H1 (cell line): ENCODE measurements at regions not wholly inside any gene's neighbourhood (a gene's known extent, or its start where the extent isn't known, plus 50 kb on each side); places are given as distances from the start of the nearest gene placed in this dataset.

Experiments used
- ASH2L ChIP-seq: fragments of 200-600, 300-600 bp; sonication (generic); IDR thresholded peaks from one replicate; pipeline ENCODE4 v1.7.1; 2017; ENCODE audit warnings: low read length
- ATF3 ChIP-seq: IDR thresholded peaks from 2 replicates; pipeline ENCODE4 v1.6.1; 2011; ENCODE audit warnings: low read depth, mild to moderate bottlenecking, low read length; ENCODE audit not compliant: insufficient read depth
- CREB1 ChIP-seq: IDR thresholded peaks from 2 replicates; pipeline ENCODE4 v1.6.1; 2012; ENCODE audit warnings: inconsistent platforms
- CTCF ChIP-seq, 3 experiments: IDR thresholded peaks; 1 replicate in 2 of 3; 2 replicates in 1 of 3; pipeline versions ENCODE4 v1.5.1 to v1.6.1; 2011; ENCODE audit warnings: low read length in 3 of 3, mild to moderate bottlenecking in 3 of 3, inconsistent platforms in 2 of 3, low read depth in 1 of 3, moderate library complexity in 1 of 3; ENCODE audit not compliant: insufficient read depth in 1 of 3; ENCODE audit errors: control extremely low read depth in 1 of 3
- EGR1 ChIP-seq: IDR thresholded peaks from 2 replicates; pipeline ENCODE4 v1.6.1; 2011; ENCODE audit warnings: low read depth, low read length, borderline replicate concordance
- EZH2 ChIP-seq: fragments of 200-600 bp; sonication (generic); IDR thresholded peaks from 2 replicates; pipeline ENCODE4 v1.7.1; 2012; ENCODE audit warnings: low read depth, mild to moderate bottlenecking, moderate library complexity, low read length, inconsistent platforms; ENCODE audit not compliant: severe bottlenecking
- GTF2F1 ChIP-seq: IDR thresholded peaks from 2 replicates; pipeline ENCODE4 v1.6.1; 2012; ENCODE audit warnings: low read depth, low read length, improper control_type of control experiment, borderline replicate concordance
- KDM5A ChIP-seq: fragments of 200-600 bp; IDR thresholded peaks from 2 replicates; pipeline ENCODE4 v1.7.1; 2012; ENCODE audit warnings: mild to moderate bottlenecking, low read length, inconsistent platforms, mixed read lengths
- MAFK ChIP-seq: IDR thresholded peaks from 2 replicates; pipeline ENCODE4 v1.6.1; 2012; ENCODE audit warnings: low read depth, mild to moderate bottlenecking, improper control_type of control experiment, low read length
- NRF1 ChIP-seq: IDR thresholded peaks from 2 replicates; pipeline ENCODE4 v1.6.1; 2011; ENCODE audit warnings: mild to moderate bottlenecking, low read depth, low read length, improper control_type of control experiment
- PHF8 ChIP-seq: fragments of 200-600 bp; sonication (generic); conservative IDR thresholded peaks from 2 replicates; pipeline ENCODE4 v1.7.1; 2012; ENCODE audit warnings: low read depth, mild to moderate bottlenecking, inconsistent platforms, low read length, moderate library complexity
- POLR2AphosphoS5 ChIP-seq: IDR thresholded peaks from 2 replicates; pipeline ENCODE4 v1.6.1; 2011; ENCODE audit warnings: low read depth, low read length
- USF2 ChIP-seq: IDR thresholded peaks from 2 replicates; pipeline ENCODE4 v1.6.1; 2011; ENCODE audit warnings: low read length, improper control_type of control experiment

GRCh38 chr2:191545361-191545760 lies 132.6 kb upstream of the NABP1 start:
- TF ChIP-seq CTCF (IDR thresholded peaks at IDR 0.05; ENCODE audit: control extremely low read depth in 1 of 3, insufficient read depth in 1 of 3, low read depth in 1 of 3, low read length in 3 of 3) (no peak), NRF1 (no peak), USF2 (no peak), ASH2L (no peak), EGR1 (no peak), PHF8 (no peak), EZH2 (no peak), GTF2F1 (no peak), CREB1 (no peak), MAFK (no peak), ATF3 (no peak), KDM5A (no peak), POLR2AphosphoS5 (no peak)
